Hippocampal formation (tissue), 2 donors: ENCODE measurements at regions not wholly inside any gene's neighbourhood (a gene's known extent, or its start where the extent isn't known, plus 50 kb on each side); places are given as distances from the start of the nearest gene placed in this dataset.
"Not testable (repeated sequence)": the region's sequence is repeated elsewhere in the genome, so short reads cannot be mapped to it uniquely, and the experiment has no call there.

Experiments
- DNase-seq, 2 donors: peaks; one replicate each; lab custom pipeline; 2025; lab: John Stamatoyannopoulos, UW

DNA sequence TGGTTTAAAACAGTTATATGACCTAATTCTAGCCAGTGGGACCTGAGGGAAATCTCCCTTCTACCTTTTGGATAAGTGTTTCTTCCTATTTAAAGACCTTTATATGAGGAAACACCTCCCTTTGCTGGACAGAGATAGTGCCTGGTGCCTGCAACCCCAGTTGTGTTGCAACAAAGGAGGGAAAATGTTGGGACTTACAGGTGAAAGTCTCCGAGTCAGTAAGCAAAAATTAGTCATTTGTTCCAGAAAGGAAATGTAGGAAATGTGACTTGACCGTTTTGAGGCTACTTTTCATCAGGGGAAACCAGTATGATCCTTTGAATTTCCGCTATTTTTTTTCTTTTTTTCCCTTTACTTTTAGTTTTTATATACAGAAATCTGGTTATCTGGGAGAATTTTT is 165.5 kb downstream of the DKK1 start:
- DNase-seq: no peak

DNA sequence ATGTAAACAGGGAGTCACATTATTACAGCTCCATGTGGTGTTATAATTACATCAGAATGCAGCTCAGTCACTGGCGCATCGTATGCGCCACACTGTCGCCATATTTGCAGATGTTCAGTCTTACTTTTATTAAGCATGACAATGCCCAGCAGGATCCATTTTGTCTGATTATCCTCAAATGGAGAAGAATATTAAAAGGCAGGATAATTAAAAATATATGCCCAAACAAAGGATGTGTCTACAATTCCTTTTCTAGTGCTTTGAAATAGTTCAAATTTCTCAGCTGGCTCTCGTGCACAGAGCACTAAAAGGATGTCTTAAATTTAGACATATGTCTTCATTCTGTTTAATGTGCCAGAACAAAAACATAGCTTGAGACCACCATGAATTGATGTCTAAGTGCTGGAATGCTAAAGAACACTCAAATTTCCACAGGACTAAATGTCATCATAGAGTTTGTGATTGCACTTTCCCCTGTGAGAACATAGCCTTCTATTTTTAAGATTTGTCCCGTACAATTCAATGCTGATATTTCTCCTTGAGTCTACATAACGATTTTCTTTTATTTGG is 168.0 kb downstream of the DKK1 start:
- DNase-seq: no peak

DNA sequence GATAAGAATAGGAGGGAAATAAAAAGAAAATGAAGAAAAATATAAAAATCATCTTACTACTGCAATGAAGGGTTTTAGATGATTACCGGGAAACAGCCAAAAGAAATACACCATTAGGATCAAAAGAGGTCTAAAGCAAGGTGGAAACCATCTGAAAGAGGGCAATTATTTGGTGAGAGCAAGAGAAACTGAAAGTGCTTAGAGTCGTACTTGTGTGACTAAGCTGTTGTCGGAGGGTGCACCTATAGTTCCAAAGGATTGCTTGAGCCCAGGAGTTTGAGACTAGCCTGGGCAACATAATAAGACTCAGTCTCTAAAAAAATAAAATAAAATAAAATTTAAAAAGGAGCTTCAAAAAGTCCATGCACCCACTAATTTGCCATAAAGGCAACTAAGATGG is 169.5 kb downstream of the DKK1 start:
- no peak for DNase-seq

DNA sequence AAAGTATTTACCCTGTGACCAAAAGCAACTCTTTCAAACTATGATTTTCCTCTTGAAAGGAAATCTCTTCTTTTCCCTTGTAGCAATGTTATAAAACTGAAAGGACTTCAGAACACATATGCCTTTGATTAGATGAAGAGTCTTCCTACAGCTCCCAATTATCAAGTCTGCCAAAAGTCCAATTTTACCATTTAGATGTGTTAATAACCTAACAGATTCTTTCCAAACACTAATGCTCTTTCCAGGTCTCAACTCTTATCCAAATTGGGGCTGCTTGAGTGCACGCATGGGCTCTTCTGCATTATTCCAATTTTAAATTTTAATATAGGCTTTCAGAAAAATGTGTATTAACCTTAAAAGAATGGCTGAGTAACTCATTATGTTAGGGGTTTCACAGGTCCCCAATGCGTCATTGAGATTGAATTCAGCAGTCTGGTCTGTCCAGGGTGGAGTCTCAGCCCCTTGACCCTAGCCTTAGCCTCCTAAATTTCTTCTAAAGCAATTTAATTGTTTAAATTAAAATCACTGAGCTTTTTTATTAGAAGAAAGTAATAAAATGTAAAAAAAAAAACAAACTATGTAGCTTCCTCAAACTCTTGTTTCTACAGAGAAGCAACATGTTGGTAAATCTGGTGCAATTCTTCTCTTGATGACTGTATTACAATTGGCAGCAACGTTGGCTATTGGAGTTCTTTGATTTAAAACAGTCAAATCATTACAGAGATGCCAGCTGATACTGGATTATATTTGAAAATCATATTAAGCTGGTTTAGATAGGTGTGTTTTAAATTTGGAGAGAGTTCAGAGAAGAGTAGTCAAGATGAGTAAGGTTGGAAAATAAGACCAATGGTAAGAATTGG is 170.4 kb downstream of the DKK1 start:
- DNase-seq: no peak

DNA sequence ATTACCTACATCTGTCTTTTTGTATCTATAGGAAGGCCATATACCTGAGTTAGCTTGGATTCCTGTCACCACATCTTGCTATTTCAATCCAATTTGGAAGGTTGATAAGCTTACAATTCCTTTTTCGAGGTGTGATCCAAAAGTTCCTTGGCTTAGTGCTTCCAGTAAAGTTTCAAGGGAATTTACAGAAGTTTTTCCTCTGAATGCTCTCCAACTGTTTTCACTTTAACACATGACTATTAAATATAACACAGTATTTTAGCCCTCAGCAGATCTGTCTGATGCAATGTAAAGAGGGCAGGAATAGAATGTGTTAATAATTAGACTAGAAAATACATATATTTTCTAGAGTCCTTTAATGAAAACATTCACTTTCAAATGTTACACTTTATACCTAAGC is 171.4 kb downstream of the DKK1 start:
- DNase-seq: no peak

DNA sequence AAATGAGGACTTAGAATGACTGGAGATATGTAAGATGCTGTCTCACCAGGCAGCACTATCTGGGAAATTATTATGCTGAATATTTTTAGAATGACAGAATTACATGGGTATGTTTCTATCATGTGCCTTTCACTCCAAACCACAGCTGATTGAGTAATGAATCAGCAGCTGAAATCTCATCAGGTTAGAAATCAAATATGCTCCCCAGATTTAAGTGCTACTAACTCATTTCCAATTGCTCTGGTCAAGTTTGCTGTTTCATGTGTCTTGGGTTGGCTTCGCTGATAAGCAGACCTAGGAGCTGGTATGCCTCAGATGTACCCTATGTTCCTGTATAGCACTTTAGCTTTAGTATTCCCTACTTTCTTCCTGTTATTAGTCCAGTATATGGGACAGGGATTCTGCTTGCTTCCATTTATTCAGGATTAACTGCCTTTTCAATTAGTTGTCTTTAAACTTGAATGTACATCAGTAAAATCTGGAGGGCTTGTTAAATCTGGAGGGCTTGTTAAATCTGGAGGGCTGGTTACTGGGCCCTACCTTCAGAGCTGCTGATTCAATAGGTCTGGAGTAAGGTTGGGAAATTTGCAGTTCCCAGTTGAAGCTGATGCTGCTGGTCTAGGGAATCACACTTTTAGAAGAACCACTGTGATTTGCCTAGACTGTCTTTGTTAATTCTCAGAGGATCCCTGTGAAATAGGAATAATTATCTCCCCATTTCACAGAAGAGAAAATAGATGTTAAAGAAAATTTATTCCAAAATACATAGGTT is 172.9 kb downstream of the DKK1 start:
- no peak for DNase-seq

DNA sequence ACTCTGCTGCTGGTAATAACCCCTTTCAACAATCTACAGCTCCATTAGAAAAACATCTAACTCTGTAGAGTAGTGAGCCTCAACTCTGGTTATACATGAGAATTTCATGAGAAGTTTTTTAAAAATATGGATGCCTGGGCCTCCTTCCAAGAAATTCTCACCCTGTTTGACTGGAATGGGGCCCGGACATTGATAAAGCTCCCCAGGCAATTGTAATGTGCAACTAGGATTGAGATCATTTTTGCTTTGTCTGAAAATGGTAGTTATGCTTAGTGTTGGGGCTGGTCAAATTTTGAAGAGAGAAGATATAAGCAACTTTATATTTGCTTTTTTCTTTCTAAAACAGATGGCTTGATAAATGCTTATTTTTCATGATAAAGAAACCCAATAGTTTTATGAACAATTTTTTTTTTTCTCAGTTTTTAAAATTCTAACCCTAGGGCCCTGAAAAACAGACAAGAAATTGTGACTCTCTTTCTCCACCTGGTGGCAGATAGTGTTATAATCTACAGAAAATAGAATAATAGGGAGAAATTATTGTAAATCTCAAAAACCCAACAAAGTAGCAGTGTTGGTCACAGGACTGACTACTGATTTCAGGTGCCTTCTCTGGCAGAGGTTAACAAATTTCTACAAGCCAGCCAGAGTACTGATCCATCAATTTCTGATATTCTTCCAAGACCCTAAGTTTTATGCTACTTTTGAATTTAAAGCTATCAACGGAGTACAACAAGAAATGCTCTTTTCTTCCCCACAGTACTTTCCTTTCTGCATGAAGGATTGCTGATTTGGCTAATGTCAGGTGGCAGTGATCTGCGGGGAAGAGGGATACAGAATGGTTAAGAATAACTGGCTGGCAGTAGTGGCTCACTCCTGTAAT is 174.8 kb downstream of the DKK1 start:
- DNase-seq: peak in 1 of 2 donors; percentile 39

DNA sequence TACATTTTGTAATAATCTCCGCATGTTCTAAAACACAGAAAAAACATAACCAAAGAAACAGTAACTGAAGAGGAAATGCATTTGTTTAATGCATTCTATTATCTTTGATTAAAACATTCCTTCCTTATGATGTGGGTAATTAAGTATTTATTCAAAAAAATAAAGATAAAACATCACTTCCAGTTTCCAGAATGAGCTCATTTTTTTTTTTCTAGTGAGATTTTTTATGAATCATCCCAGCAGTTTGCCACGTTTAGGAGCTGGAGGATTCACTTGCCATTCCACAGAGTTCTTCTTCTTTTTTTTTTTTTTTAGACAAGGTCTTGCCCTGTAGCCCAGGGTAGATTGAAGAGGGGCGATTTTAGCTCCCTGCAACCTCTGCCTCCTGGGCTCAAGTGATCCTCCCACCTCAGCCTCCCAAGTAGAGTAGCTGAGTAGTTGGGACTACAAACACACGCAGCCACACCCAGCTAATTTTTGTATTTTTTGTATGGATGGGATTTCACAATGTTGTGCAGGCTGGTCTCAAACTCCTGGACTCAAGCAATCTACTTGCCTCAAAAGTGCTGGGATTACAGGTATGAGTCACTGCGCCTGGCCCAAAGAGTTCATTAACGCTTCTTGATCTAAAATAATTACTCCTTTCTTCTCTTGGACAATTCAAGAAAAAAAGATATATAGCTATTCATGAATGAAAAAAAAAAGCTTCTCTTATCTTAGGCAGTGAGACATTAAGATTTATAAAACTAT is 177.3 kb downstream of the DKK1 start:
- DNase-seq: no peak

DNA sequence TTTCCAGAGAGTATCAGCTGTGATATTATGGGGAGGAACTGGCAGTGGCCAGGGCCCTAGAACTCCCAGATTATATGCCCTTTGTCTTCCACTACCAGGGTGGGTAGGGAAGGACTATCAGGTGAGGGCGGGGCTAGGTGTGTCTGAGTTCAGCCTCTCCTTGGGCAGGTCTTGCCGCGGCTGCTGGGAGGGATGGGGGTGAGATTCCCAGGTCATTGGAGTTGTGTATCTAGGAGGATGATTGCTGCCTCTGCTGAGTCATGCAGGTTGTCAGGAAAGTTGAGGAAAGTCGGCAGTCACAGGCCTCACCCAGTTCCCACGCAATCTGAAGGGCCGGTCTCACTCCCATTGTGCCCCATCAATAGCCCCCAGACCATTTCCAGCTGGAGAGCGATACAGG is 185.2 kb downstream of the DKK1 start:
- no peak for DNase-seq

DNA sequence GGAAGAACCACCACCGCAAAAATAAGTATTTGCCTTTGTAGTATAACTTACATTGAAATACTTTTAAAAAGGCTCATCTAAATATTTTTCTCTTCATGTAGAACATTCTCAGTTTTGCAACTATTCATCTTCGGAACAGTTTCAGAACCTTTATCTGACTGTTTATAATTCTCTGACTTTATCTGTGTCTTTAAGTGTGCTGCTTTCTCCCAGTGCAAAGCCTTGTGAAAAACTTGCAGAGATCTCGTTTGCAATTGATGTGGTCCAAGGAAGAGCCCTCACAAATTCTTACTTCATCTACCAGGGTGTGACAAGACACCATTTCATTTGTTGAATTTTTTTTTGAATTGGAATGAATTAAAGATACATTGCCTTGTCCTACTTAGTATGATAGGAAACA is 186.4 kb downstream of the DKK1 start:
- DNase-seq: no peak

DNA sequence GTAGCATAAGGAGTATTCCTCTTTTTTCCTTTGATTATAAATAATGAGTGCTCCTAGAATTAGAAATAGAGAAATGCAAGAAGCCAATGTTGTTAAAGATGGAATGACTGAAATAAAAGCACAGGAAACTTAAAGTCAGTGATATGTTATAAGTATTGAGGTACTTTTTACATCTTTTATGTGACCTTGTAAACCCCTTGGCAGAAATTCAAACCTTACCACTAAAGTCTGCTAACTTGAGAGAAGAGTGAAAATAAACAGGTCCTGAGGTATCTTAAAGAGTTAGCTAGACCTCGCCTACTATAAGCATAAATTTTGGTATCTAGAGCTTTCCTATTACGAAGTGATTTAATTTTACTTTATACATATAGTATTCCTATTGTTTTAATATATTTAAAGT is 188.2 kb downstream of the DKK1 start:
- no peak for DNase-seq

DNA sequence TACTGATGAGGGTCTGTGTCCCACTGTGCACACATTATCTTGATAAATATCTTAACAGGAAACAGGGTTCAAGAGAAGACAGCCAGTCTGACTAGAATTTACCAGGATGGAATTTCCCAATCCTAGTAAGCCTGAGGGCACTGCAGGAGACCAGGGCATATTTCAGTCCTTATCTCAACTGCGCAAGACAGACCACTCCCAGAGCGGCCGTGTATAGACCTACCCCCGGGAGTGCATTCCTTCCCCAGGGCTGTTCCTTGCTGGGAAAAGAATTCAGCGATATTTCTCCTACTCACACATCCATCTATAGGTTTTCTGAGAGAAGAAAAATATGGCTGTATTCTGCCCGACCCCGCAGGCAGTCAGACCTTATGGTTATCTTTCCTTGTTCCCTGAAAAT is 191.3 kb downstream of the DKK1 start:
- not testable (repeated sequence) for DNase-seq

DNA sequence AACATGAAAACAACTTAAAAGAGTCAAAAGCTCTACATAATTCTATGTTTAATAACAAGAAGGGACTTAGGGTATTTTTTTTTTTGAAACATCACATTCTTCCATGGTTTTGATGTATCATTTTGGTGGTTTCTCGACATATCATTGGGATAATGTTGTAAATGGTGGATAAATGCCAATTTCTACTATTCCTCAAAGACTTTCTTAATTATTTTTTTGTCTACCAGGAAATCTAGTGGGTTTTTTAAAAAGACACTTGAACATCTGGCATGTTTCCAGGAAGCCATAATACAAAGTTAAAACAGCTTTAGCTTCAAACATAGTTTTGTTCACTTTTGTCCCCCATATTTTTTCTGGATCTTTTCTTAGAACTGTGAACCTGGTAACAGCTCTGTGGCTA is 200.4 kb downstream of the DKK1 start:
- no peak for DNase-seq

DNA sequence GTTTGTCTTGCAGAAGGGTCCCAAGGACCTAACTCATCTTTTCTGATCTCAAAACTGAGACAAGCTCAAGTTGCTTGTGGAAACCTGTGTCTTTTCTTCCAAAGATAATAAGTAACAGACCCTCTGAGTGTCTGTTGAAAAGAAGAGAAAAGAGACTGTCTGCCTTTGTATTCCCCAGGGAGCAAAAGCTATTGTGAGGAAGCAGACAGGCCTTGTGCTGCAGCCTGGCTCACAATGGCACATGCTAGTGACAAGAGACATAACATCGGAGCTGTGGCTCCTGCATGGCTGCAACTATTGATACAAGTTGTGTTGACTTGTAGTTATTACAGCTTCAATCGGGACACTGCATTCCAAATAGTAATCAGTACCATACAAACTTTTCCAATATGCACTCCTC is 202.9 kb downstream of the DKK1 start:
- no peak for DNase-seq

DNA sequence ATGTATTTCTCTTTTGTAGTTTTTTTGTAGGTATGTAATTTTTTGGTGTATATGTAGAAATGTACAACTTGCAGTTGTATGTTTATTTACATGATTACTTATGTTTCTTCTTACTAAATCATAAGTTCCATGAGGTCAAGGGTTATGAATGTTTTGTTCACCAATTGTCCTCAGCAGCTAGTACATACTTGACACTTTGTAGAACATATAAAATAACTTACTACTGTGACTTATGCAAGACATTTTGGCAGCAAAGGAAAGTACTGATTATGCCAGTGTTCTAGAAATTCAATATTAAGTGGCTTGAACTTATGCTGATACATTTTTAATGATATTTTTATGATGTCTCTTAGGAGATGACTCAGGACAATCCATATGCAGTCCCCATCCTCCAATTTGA is 209.6 kb downstream of the DKK1 start:
- DNase-seq: no peak

DNA sequence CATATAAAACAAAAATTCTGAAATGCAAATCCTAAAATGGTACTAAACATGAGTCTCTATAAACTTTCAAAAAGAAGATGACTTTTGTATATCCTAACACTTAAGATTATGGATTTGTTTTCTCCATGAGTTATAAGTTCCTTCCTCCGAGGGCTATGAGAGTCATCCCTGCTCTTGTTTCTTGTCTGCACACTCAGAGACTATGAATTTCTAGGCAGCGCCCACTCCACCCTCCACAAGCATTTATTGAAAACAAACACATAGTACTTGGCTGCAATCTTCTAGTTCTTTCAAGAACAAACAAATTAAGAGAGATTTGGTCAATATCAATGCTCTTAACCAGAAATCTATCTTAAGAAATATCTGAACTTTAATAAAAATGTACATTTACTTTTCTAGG is 211.7 kb downstream of the DKK1 start:
- DNase-seq: no peak

DNA sequence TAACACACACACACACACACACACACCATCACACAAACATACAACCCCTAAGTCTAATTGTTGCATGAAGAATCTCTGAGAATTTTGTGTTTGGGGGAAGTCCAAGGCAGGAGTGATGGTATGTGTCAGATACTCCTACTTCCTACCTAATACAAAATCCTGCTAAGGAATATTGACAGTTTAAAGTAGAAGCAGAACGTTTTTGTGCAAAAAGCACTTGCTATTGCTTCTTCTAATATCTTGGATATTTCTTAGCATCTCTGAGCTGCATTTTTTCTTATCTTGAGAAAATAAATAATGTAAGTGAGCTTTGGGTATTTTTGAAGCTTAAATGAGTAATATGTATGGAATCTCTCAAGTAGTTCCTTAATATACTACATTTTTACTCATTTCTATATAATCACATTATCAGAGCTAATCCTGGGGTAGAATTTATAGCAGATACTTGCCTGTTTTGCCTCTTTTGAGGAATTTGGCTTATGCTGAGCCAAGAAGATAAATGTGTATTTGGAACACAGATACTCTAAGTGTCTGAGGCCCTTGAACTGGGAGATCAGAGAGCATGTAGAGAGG is 212.3 kb downstream of the DKK1 start:
- no peak for DNase-seq

DNA sequence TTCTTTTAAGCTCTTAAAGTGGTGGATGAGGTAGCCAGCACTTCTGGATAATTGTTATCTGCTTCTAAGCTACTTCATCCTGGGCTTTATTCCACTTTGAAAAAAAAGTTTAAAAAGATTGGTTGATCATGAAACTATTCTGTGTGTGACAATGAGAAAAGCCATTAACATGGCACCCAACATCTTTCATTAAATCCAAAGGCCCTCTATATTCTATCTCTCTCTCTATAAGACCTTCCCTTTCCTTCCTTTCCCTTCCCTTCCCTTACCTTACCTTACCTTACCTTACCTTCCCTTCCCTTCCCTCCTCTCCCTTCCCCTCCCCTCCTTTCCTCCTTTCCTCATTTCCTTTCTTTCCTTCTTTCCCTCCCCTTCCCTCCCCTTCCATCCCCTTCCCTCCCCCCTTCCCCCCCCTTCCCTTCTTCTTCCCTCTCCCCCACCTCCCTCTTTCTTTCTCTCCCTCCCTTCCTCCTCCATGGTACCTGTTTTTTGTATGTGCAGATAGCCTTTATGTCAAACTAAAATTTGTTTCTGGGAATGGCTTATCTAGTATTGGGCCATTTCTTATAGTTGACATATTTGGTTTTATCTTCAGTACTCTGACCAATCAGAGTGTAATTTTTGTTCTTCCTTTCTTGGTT is 218.7 kb downstream of the DKK1 start:
- no peak for DNase-seq

DNA sequence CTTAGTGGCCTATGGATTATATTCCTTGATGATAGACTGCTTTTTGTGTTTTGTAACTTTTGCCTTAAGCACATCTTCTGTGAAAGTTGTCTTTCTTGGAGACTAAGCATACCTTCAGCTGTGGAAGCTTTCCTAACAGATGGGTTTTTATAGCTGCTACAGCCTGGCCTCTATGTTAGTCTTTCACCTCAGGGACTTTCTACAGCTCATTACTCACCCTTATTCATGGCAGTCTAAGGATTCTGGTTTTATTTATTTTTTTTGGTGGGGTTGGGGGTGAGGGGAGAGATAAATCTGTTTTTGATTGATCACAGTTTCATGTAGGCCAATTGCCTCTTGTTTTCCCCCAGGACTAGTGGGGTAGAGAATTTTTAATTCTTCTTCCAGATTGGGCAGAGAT is 219.9 kb downstream of the DKK1 start:
- no peak for DNase-seq

DNA sequence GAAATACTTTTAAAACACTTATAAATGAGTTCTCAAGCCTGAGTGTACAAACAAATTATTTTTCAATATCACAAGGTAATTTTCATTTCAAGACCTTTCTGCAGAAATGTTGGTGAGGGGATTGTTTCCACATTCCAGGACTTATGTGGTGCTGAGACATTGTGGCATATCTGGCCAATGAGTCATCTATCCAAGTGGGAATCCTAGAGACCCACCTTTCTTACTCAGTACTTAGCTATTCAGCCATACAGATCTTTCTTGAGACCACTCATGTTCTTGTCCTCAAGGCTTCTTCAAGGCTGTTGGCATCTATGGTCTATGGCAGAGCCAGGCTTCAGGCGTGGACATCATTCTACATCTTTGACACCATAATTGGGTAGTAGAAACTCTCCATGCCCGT is 225.4 kb downstream of the DKK1 start:
- no peak for DNase-seq
